HEK293 (cell line): ENCODE measurements at regions not wholly inside any gene's neighbourhood (a gene's known extent, or its start where the extent isn't known, plus 50 kb on each side); places are given as distances from the start of the nearest gene placed in this dataset.

ENCODE experiments used
- CTCF ChIP-seq: fragments of 450-650 bp; formaldehyde crosslinking; IDR thresholded peaks from 2 replicates; pipeline ENCODE4 v1.5.1; 2016; ENCODE audit warnings: missing biosample characterization, missing genetic modification characterization
- PRDM10 ChIP-seq: fragments of 450-650 bp; formaldehyde crosslinking; IDR thresholded peaks from 2 replicates; pipeline ENCODE4 v1.5.1; 2016; ENCODE audit warnings: missing biosample characterization, missing genetic modification characterization
- TCF7L2 ChIP-seq: IDR thresholded peaks from 2 replicates; pipeline ENCODE4 v1.6.1; 2011; ENCODE audit warnings: low read depth, mild to moderate bottlenecking, inconsistent platforms, low read length, moderate library complexity, borderline replicate concordance
- ZEB2 ChIP-seq: fragments of 450-650 bp; formaldehyde crosslinking; IDR thresholded peaks from 2 replicates; pipeline ENCODE4 v1.5.1; 2016; ENCODE audit warnings: missing biosample characterization, missing genetic modification characterization
- ZNF133 ChIP-seq: fragments of 450-650 bp; formaldehyde crosslinking; IDR thresholded peaks from 2 replicates; pipeline ENCODE4 v1.5.1; 2016; ENCODE audit warnings: missing biosample characterization, missing genetic modification characterization
- ZNF184 ChIP-seq: fragments of 450-650 bp; IDR thresholded peaks from 2 replicates; pipeline ENCODE4 v1.5.1; 2018; ENCODE audit warnings: missing biosample characterization, mild to moderate bottlenecking, missing genetic modification characterization
- ZNF19 ChIP-seq: fragments of 450-650 bp; formaldehyde crosslinking; IDR thresholded peaks from 2 replicates; pipeline ENCODE4; 2016; ENCODE audit warnings: missing biosample characterization, missing genetic modification characterization, low read depth
- ZNF23 ChIP-seq: fragments of 450-650 bp; formaldehyde crosslinking; IDR thresholded peaks from 2 replicates; pipeline ENCODE4 v1.5.1; 2016; ENCODE audit warnings: missing biosample characterization, missing genetic modification characterization, borderline replicate concordance
- ZNF48 ChIP-seq: fragments of 450-650 bp; formaldehyde crosslinking; IDR thresholded peaks from 2 replicates; pipeline ENCODE4 v1.5.1; 2016; ENCODE audit warnings: missing biosample characterization, missing genetic modification characterization
- ZNF704 ChIP-seq: fragments of 450-650 bp; formaldehyde crosslinking; IDR thresholded peaks from 2 replicates; pipeline ENCODE4 v1.5.1; 2016; ENCODE audit warnings: missing biosample characterization, missing genetic modification characterization
- ZNF785 ChIP-seq: fragments of 450-650 bp; formaldehyde crosslinking; IDR thresholded peaks from 2 replicates; pipeline ENCODE4 v1.5.1; 2016; ENCODE audit warnings: missing biosample characterization, missing genetic modification characterization
- ZSCAN23 ChIP-seq: fragments of 450-650 bp; formaldehyde crosslinking; IDR thresholded peaks from 2 replicates; pipeline ENCODE4 v1.5.1; 2016; ENCODE audit warnings: missing biosample characterization, missing genetic modification characterization
- ZSCAN4 ChIP-seq: fragments of 450-650 bp; formaldehyde crosslinking; IDR thresholded peaks from 2 replicates; pipeline ENCODE4 v1.5.1; 2017; ENCODE audit warnings: missing biosample characterization, missing genetic modification characterization

DNA sequence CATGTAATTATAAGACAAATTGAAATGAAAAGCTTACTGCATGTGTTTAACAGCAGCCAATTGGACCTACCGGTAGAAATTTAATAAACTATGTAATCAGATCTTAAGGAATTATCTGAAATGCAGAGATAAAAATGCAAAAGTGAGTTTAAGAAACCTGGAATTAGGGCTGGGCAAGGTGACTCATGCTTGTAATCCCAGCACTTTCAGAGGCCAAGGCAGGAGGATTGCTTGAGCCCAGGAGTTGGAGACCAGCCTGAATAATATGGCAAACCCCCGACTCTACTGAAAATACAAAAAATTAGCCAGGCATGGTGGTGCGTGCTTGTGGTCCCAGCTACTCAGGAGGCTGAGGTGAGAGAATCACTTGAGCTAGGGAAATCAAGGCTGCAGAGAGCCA lies 74.1 kb downstream of the HFE start:
- no peak for TF ChIP-seq CTCF (tag by site-specific recombination)
- no peak for TF ChIP-seq TCF7L2
- no peak for TF ChIP-seq ZNF785 (tag by site-specific recombination)
- no peak for TF ChIP-seq ZNF184
- TF ChIP-seq ZNF23 (tag by site-specific recombination), result no peak
- TF ChIP-seq ZNF19, result no peak
- TF ChIP-seq ZEB2 (tag by site-specific recombination), result no peak
- no peak for TF ChIP-seq ZNF48 (tag by site-specific recombination)
- TF ChIP-seq ZSCAN4 (tag by site-specific recombination), result no peak
- TF ChIP-seq PRDM10, result no peak
- TF ChIP-seq ZNF133 (tag by site-specific recombination), result no peak
- no peak for TF ChIP-seq ZNF704
- TF ChIP-seq ZSCAN23 (tag by site-specific recombination), result no peak
